Right forelimb (tissue), 1 donor: ENCODE measurements at regions not wholly inside any gene's neighbourhood (a gene's known extent, or its start where the extent isn't known, plus 50 kb on each side); places are given as distances from the start of the nearest gene placed in this dataset.
"Not testable (repeated sequence)": the region's sequence is repeated elsewhere in the genome, so short reads cannot be mapped to it uniquely, and the experiment has no call there.

Experiments
- DNase-seq: peaks from one replicate; pipeline ENCODE4 v3.0.0-alpha.2; 2018

DNA sequence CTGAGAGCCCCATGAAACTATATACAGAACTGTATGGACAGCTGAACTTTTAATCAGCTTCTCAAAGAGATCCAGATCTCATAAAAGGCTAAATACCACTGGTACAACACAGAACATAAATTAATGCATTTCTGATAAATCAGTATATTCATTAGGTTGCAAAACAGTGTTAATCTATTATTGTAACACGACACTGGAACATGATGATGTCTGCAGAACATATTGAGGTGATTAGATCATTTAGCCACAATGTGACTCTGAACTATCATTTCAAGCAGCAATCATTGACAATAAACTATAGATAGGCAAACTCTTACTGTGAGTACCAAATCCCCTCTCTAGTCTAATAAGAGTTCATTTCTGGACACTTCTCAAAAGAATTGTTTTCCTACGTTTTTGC is 50.3 kb downstream of the GASK1B start:
- DNase-seq: no peak

DNA sequence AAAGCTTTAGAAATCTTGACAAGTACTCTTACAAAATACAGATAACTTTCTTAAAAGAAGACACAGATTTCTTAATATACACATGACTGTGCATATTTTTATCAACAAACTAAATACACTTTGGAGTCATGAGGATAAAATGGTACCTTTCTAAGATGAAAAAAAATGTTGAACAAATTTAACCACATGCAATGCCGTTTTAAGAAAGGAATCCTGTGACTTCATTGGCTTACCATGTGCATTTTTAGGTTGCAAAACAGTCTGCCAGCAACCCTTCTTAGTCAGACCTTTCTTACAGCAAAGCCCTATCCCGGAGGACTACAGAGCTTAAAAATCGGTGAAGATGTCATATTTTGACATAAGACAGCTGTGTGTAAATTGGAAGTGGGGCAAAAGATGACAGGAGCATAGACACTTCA is 51.7 kb downstream of the GASK1B start:
- no peak for DNase-seq

DNA sequence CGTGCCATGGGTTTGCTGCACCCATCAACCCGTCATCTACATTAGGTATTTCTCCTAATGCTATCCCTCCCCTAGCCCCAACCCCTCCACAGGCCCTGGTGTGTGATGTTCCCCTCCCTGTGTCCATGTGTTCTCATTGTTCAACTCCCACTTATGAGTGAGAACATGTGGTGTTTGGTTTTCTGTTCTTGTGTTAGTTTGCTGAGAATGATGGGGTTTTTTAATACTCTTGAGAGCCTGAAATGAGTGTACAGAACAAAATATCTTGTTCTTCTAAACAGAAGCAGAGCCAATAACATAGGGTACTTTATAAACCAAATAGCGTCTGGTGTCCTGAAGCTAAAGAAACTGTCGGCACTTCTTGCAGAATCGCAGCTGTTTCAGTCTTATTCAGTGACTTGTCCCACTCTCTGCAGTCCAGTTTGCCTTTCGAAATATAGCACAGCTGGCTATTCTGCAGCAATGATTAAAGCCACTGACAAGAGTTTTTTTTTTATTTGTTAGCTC is 52.1 kb downstream of the GASK1B start:
- DNase-seq: not testable (repeated sequence)

- DNase-seq: no peak
These were observed 60.2 kb downstream of the GASK1B start for GRCh38 chr4:158112611-158113010.

DNA sequence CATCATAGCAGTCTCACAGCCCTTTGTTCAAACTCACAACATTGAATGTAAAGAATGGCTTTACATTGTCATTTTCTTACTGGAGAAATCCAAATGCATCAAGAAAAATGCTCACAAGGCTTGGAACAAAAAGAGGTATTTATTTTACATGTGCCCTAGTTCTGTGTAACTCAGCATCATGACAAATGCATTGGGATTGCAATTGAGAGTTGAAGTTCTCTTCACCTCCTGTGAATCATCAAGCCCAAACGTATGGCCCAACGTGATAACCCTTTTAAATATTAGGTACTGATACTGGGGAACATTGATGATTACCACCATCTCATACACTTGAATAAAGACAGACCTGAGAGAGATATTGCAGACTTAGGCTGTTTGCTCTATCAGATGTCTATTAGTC is 61.6 kb downstream of the GASK1B start:
- no peak for DNase-seq

- no peak for DNase-seq
These were observed 69.9 kb downstream of the GASK1B start for GRCh38 chr4:158102904-158103303.

DNA sequence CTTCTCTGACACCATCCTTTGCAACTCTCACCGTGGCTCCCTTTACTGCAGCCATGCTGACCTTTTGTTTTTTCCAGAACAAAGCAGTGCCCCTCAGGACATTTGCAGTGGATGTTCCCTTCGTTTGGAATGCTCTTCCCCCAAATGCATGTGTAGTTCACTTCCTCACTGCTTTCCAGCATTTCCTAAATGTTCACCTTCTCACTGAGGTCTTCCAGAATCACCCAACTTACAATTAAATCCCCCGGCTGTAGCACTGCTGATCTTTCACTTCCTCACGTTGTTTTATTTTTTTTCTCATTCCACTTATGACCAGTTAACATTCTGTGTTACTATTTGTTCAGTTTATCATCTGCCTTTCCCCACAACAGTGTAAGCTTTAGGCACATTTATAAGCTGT is 73.1 kb downstream of the GASK1B start:
- no peak for DNase-seq

- no peak for DNase-seq
These were observed 74.0 kb downstream of the GASK1B start for GRCh38 chr4:158098802-158099201.

GRCh38 chr4:158094413-158095134 is 78.3 kb downstream of the GASK1B start:
- no peak for DNase-seq

DNA sequence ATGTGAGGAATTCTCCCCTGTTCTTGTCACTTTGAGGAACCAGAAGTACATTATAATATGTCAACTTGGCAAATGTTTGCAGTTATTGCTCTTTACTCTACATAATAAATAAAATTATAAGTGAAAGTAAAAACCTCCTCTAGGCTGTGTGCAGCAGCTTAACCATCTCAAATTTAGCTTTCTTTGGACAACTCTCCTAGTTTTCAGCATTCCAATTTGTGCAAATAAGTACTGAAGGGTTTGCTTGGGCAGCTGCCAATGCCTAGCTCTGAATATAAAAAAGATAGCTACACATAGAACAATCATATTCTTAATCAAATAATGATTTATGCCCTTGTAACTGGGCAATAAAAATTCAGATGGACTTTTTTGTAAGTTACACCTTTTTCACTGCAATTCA is 82.5 kb downstream of the GASK1B start:
- no peak for DNase-seq

DNA sequence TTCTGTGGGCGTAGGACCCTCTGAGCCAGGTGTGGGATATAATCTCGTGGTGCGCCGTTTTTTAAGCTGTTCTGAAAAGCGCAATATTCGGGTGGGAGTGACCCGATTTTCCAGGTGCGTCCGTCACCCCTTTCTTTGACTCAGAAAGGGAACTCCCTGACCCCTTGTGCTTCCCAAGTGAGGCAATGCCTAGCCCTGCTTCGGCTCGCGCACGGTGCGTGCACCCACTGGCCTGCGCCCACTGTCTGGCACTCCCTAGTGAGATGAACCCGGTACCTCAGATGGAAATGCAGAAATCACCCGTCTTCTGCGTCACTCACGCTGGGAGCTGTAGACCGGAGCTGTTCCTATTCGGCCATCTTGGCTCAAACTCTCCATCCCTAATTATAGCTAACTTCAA is 82.9 kb downstream of the GASK1B start:
- DNase-seq: not testable (repeated sequence)

DNA sequence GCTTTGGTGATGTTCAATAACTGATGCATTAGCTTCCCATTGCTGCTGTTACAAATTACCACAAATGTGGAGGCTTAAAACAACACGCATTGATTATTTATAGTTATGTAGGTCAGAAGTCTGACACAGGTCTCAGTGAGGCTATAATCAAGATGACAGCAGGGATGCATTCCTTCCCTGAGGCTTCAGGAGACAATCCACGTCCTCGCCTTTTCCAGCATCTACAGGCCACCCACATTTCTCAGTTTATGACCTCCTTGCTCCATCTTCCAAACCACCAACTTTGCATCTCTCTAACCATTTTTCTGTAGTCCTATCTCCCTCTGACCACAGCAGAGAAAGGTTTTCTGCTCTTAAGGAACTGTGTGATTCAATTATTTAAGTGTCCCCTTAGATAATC is 92.5 kb downstream of the GASK1B start:
- DNase-seq: no peak

DNA sequence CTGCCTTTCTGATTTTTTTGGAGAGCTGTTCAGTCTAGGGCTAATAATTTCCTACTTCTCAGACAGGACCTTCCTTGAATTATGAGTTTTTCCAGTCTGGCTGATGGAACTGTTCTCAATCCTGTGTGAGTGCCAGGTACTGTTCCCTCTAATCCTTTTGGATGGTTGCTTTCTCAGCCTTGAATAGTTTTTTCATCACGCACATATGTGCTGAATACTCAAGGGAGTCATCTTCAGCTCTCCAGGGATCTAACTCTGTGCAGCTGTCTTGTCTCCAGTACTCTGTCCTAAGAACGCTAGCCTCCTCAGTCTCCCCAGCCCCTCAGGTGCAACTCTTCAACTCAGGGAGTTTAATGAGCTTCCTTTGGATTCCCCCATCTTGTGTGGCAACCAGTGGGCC is 93.2 kb downstream of the GASK1B start:
- DNase-seq: no peak

DNA sequence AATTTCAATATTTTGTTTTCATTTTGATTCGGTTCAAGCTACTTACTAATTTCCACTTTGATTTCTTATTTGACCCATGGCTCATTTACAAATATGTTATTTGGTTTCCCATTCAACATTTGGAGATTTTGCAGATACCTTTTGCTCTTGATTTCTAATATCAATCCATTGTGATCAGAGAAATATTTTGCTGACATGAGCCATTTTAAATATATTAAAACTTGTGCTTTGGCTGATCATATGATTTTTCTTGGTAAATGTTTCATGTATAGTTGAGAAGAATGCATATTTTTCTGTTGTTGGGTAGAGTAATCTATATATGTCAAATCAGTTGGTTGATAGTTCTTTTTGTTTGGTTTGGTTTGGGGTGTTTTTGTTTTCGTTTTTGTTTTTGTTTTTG is 95.0 kb downstream of the GASK1B start:
- DNase-seq: no peak

GRCh38 chr4:158074851-158075250 is 98.0 kb downstream of the GASK1B start:
- DNase-seq: no peak

DNA sequence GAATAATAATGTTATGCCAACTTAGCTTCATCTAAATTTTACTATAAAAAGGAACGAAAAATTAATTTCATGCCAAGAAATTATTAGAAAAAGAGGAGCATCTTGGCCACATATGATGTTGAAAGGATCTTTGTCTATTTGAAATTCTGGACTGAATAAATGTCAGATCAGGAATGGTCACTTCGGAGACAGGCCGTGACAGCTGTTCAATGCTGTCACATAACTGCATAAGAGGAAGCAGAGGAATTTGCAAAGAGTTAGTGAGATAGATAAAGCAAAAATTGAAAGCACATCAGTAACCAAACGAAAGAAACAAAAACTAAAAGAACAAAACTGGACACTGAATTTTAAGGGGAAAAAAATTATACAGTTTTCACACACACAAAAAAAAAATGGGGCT is 100.9 kb downstream of the GASK1B start:
- no peak for DNase-seq

DNA sequence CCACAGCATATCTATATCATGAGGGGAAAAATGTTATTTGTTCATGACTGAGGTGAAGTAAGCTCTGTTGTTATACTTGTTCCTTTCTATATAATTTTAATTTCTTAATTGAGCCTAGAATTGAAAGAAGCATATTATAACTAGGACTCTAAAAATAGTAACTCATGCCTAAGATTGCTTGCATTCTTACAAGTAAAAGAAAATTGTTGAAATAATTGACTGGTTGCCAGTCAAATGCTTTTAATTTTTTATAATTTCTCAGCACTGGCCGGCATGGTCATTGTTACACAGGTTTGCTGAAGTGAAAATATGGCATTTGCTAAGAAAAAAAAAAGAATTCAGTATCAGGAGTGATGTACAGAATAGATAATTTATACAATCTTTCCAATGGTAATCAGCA is 104.8 kb downstream of the GASK1B start:
- DNase-seq: no peak

DNA sequence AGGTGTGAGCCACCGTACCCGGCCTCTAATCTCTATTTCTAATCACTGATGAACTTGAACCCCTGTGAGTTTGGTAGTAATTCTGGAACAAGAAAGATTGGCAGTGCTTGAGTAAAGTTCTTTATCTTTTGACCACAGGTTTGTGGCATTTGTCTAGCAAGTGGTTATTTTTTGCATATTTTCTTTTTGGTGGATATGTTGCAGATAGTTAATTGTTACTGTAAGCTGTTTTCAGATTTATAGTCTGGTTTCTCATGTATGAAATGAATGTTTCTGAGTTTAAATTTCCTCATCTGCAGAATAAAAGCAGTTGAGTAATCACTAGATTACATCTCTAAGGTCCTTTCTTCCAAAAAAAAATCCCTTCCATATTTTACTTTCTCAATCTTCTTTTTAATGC is 105.2 kb downstream of the GASK1B start:
- no peak for DNase-seq

DNA sequence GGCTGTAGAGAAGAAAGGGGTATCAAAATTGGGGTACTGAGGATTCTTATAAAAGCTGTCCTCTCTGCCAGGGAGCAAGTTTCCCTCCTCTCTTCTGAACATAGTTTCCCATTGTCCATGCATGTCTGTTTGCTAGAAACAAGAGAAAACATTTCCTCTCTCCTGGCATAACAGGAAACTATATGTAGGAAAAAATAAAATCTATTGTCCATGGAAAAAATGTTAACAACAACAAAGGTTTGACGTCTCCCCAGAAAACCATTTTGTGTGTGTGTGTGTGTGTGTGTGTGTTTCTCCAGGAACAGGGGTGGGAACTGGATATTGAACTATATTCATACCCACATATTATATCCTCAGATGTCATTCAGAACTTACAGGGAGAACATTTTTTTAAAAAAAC is 107.2 kb downstream of the GASK1B start:
- DNase-seq: no peak

GRCh38 chr4:158065176-158065575 is 107.6 kb downstream of the GASK1B start:
- DNase-seq: no peak

- DNase-seq: no peak
These were observed 116.1 kb downstream of the GASK1B start for GRCh38 chr4:158056689-158057245.

DNA sequence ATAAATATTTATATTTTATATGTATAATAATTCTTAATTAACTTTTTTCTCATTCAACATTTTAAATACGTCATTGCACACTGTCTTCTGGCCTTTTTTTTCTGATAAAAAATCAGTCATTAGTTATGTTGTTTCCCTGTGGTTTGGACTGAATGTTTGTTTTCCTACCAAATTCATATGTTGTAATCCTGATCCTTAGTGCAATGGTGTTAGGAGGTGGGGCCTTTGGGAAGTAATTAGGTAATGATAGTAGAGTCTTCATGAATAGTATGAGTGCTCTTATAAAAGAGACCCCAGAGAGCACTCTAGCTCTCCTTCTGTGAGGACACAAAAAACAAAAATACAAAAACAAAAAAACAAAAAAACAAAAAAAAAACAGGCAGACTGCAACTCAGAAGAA is 117.2 kb downstream of the GASK1B start:
- no peak for DNase-seq

GRCh38 chr4:158053801-158054200 is 119.0 kb downstream of the GASK1B start:
- DNase-seq: no peak

GRCh38 chr4:158053086-158053485 is 119.7 kb downstream of the GASK1B start:
- no peak for DNase-seq
